ENCODE measurements at regions not wholly inside any gene's neighbourhood (a gene's known extent, or its start where the extent isn't known, plus 50 kb on each side); places are given as distances from the start of the nearest gene placed in this dataset.

DNA sequence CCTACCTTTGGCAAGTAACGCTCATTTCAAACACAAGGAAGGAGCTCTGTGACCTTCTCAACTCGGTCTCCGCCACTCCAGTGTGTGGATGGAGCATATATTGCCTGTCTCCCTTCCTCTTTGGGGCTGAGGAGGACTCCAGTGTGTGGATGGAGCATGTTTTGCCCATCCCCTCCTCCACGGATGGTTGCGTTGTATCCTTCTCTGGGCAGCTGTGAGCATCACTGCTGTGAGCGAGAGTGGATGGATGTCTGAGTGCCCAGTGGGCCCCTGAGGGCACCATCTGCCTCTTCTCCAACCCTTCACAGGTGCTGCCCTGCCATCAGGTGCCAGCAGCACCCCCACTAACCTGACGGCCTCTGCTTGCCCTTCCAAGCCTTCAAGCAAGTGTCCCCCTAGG lies 186.2 kb downstream of the TEX29 start:
- intact Hi-C loops (cut with micrococcal nuclease): no loop called here
- Mint-ChIP-seq H3K4me3 (no peak overlapping the region), H3K27me3 (peaks cover 0 to 34% (median 25%) of the 10 kb centered on the region in 5 donors), H3K27ac (no peak overlapping the region), H3K36me3 (peaks cover 0 to 5% (median 0%) of the 10 kb centered on the region in 5 donors), H3K9me3 (peaks cover 0 to 10% (median 7%) of the 10 kb centered on the region in 11 donors), H3K4me1 (peaks cover 0 to 5% (median 0%) of the 10 kb centered on the region in 7 donors)
- no peak for ATAC-seq
- DNase-seq: no peak
- ChIA-PET CTCF (no interaction called here), POLR2A (no interaction called here)
- Histone ChIP-seq H3K4me1 (ENCODE audit: control insufficient read depth in 2 of 2, insufficient read depth in 2 of 2, low read length in 2 of 2) (no peaks in the 10 kb centered on the region), H3K36me3 (ENCODE audit: control insufficient read depth in 2 of 3, insufficient read depth in 3 of 3, low read length in 3 of 3) (no peaks in the 10 kb centered on the region), H3K9me3 (ENCODE audit: control insufficient read depth in 2 of 3, low read length in 3 of 3) (no peaks in the 10 kb centered on the region), H3K27me3 (ENCODE audit: control insufficient read depth in 2 of 2, insufficient read depth in 2 of 2, low read length in 2 of 2) (no peaks in the 10 kb centered on the region), H3K4me3 (ENCODE audit: low read length) (no peak overlapping the region), H3K27ac (ENCODE audit: low read depth, low read length) (no peak overlapping the region)

DNA sequence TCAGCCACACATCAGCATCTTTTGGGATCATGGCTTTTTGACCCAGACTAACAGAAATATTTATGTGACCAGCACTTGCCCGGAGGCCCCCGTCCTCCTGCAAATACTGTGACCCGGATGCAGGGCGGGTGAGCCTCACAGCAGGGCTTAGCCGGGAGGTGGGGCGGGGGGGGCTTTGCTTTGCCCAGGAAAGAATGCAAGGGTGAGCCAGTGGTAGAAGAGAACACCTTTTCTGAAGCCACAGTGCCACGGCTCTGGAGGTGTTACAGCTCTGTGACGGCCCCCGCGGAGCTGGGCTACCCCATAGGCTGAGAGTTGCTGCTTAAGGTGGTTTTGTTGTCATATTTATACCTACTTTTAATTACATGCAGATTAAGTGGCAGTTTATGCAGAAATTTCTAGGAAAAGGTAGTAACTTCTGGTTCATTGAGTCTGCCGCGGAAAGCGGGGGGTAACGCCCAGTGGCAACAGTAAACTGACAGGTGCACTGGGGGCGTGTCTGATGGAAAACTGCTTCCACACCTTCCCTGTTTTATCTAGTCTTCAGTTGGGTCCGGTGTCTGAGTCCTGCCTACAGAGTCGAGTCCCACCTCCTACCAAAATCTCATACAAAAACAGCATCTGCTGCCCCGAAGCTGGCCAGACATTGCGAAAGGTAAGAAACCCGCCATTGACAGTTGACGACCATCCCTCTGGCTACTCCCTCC lies 187.9 kb downstream of the TEX29 start:
- CTCF ChIA-PET: no interaction called here
- H3K4me1 Mint-ChIP-seq: peaks cover 0 to 5% (median 0%) of the 10 kb centered on the region in 7 donors
- H3K27me3 Mint-ChIP-seq: peaks cover 0 to 30% (median 13%) of the 10 kb centered on the region in 5 donors
- intact Hi-C loops (cut with micrococcal nuclease): no loop called here
- H3K36me3 Mint-ChIP-seq: no peaks in the 10 kb centered on the region
- no peak overlapping the region for H3K27ac Mint-ChIP-seq
- H3K4me3 Mint-ChIP-seq: no peak overlapping the region
- no peak for DNase-seq
- Histone ChIP-seq H3K27me3 (ENCODE audit: control insufficient read depth in 2 of 2, insufficient read depth in 2 of 2, low read length in 2 of 2) (no peaks in the 10 kb centered on the region), H3K4me3 (ENCODE audit: low read length) (no peak overlapping the region), H3K4me1 (ENCODE audit: control insufficient read depth in 2 of 2, insufficient read depth in 2 of 2, low read length in 2 of 2) (no peaks in the 10 kb centered on the region), H3K27ac (ENCODE audit: low read depth, low read length) (no peak overlapping the region), H3K9me3 (ENCODE audit: control insufficient read depth in 2 of 3, low read length in 3 of 3) (no peaks in the 10 kb centered on the region), H3K36me3 (ENCODE audit: control insufficient read depth in 2 of 3, insufficient read depth in 3 of 3, low read length in 3 of 3) (no peaks in the 10 kb centered on the region)
- H3K9me3 Mint-ChIP-seq: peaks cover 0 to 2% (median 0%) of the 10 kb centered on the region in 11 donors
- ATAC-seq: no peak
- POLR2A ChIA-PET: no interaction called here

DNA sequence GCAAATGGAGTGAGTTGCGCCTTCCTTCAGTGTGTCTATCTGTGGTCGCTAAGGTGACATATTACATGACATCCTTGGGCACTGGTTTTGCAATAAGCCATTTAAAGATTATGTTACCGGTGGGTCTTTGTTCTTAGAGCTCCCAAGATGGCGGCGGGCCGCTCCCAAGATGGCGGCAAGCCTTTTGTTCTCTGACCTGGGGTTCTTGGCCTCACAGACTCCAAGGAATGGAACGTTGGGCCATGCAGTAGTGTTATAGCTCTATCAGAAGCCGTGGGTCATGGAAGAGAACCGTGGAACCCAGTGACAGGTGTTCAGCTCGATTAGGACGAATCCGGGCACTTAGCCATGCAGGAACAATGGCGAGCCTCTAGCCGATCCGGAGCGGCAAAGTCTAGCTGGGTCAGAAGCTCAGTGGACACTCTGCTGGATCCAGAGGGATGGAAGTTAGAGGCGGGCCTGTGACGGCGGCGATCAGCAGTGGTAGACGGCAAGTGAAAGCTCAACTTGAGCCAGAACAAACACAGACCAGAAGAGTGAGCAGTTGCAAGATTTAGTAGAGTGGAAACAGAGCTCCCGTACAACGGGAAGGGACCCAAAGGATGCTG lies 188.6 kb downstream of the TEX29 start:
- H3K27ac Mint-ChIP-seq: no peak overlapping the region
- H3K4me3 Mint-ChIP-seq: no peak overlapping the region
- Histone ChIP-seq H3K4me1 (ENCODE audit: control insufficient read depth in 2 of 2, insufficient read depth in 2 of 2, low read length in 2 of 2) (no peaks in the 10 kb centered on the region), H3K9me3 (ENCODE audit: control insufficient read depth in 2 of 3, low read length in 3 of 3) (no peaks in the 10 kb centered on the region), H3K36me3 (ENCODE audit: control insufficient read depth in 2 of 3, insufficient read depth in 3 of 3, low read length in 3 of 3) (no peaks in the 10 kb centered on the region), H3K4me3 (ENCODE audit: low read length) (no peak overlapping the region), H3K27ac (ENCODE audit: low read depth, low read length) (no peak overlapping the region), H3K27me3 (ENCODE audit: control insufficient read depth in 2 of 2, insufficient read depth in 2 of 2, low read length in 2 of 2) (no peaks in the 10 kb centered on the region)
- CTCF ChIA-PET: no interaction called here
- no peak for ATAC-seq
- intact Hi-C loops (cut with micrococcal nuclease): no loop called here
- H3K36me3 Mint-ChIP-seq: no peaks in the 10 kb centered on the region
- peaks cover 0 to 1% (median 0%) of the 10 kb centered on the region in 11 donors for H3K9me3 Mint-ChIP-seq
- H3K27me3 Mint-ChIP-seq: peaks cover 0 to 25% (median 6%) of the 10 kb centered on the region in 5 donors
- POLR2A ChIA-PET: no interaction called here
- H3K4me1 Mint-ChIP-seq: peaks cover 0 to 5% (median 0%) of the 10 kb centered on the region in 7 donors
- DNase-seq: no peak

- H3K4me1 ChIP-seq (ENCODE audit: control insufficient read depth in 2 of 2, insufficient read depth in 2 of 2, low read length in 2 of 2): no peaks in the 10 kb centered on the region
- no peaks in the 10 kb centered on the region for H3K27me3 ChIP-seq (ENCODE audit: control insufficient read depth in 2 of 2, insufficient read depth in 2 of 2, low read length in 2 of 2)
- intact Hi-C loops (cut with micrococcal nuclease): no loop called here
- H3K9me3 Mint-ChIP-seq: no peaks in the 10 kb centered on the region
- ATAC-seq: no peak
- H3K36me3 ChIP-seq (ENCODE audit: control insufficient read depth in 2 of 3, insufficient read depth in 3 of 3, low read length in 3 of 3): no peaks in the 10 kb centered on the region
- H3K4me3 Mint-ChIP-seq: no peak overlapping the region
- no peak overlapping the region for H3K27ac ChIP-seq (ENCODE audit: low read depth, low read length)
- ChIA-PET CTCF (no interaction called here), POLR2A (no interaction called here)
- H3K9me3 ChIP-seq (ENCODE audit: control insufficient read depth in 2 of 3, low read length in 3 of 3): no peaks in the 10 kb centered on the region
- no peak for DNase-seq
- peaks cover 0 to 17% (median 7%) of the 10 kb centered on the region in 5 donors for H3K27me3 Mint-ChIP-seq
- peaks cover 0 to 2% (median 0%) of the 10 kb centered on the region in 7 donors for H3K4me1 Mint-ChIP-seq
- no peaks in the 10 kb centered on the region for H3K36me3 Mint-ChIP-seq
- no peak overlapping the region for H3K4me3 ChIP-seq (ENCODE audit: low read length)
- no peak overlapping the region for H3K27ac Mint-ChIP-seq
Measured at GRCh38 chr13:111510502-111511218, 190.2 kb downstream of the TEX29 start.

DNA sequence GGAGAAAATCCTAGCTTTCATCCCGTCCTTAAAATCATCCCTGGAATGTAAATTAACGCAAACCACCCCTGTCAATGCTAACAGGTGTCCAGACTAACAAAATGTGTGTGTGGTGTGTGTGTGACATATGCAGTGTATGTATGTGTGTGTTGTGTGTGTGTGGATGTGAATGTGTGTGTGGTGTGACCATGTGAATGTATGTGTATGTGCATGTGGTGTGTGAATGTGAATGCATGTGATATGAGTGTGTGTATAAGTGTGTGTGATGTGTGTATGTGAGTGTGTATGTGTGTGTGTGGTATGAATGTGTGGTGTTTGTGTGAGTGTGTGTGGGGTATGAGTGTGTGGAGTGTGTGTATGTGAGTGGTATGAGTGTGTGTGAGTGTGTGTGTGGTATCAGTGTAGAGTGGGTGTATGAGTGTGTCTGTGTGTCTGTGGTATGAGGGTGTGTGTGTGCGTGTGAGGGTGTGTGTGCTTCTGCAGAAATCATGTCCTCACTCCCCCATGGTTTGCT lies 190.8 kb downstream of the TEX29 start:
- ChIA-PET POLR2A (no interaction called here), CTCF (no interaction called here)
- no peaks in the 10 kb centered on the region for H3K36me3 Mint-ChIP-seq
- Histone ChIP-seq H3K9me3 (ENCODE audit: control insufficient read depth in 2 of 3, low read length in 3 of 3) (no peaks in the 10 kb centered on the region), H3K4me3 (ENCODE audit: low read length) (no peak overlapping the region), H3K36me3 (ENCODE audit: control insufficient read depth in 2 of 3, insufficient read depth in 3 of 3, low read length in 3 of 3) (no peaks in the 10 kb centered on the region), H3K27me3 (ENCODE audit: control insufficient read depth in 2 of 2, insufficient read depth in 2 of 2, low read length in 2 of 2) (no peaks in the 10 kb centered on the region), H3K27ac (ENCODE audit: low read depth, low read length) (no peak overlapping the region), H3K4me1 (ENCODE audit: control insufficient read depth in 2 of 2, insufficient read depth in 2 of 2, low read length in 2 of 2) (no peaks in the 10 kb centered on the region)
- intact Hi-C loops (cut with micrococcal nuclease): no loop called here
- ATAC-seq (peak; percentile 21), DNase-seq (no peak)
- H3K4me1 Mint-ChIP-seq: peaks cover 0 to 2% (median 0%) of the 10 kb centered on the region in 7 donors
- no peak overlapping the region for H3K27ac Mint-ChIP-seq
- H3K4me3 Mint-ChIP-seq: no peak overlapping the region
- H3K9me3 Mint-ChIP-seq: no peaks in the 10 kb centered on the region
- peaks cover 0 to 17% (median 7%) of the 10 kb centered on the region in 5 donors for H3K27me3 Mint-ChIP-seq

GRCh38 chr13:111511805-111512504 lies 191.5 kb downstream of the TEX29 start:
- Mint-ChIP-seq H3K27ac (no peak overlapping the region), H3K27me3 (peaks cover 0 to 13% (median 7%) of the 10 kb centered on the region in 5 donors), H3K36me3 (no peaks in the 10 kb centered on the region), H3K4me1 (peaks cover 0 to 2% (median 0%) of the 10 kb centered on the region in 7 donors), H3K9me3 (peaks cover 0 to 1% (median 0%) of the 10 kb centered on the region in 11 donors), H3K4me3 (no peak overlapping the region)
- ChIA-PET CTCF (no interaction called here), POLR2A (no interaction called here)
- DNase-seq (no peak), ATAC-seq (peak; percentile 6)
- no peak overlapping the region for H3K27ac ChIP-seq (ENCODE audit: low read depth, low read length)
- no peaks in the 10 kb centered on the region for H3K27me3 ChIP-seq (ENCODE audit: control insufficient read depth in 2 of 2, insufficient read depth in 2 of 2, low read length in 2 of 2)
- no peaks in the 10 kb centered on the region for H3K36me3 ChIP-seq (ENCODE audit: control insufficient read depth in 2 of 3, insufficient read depth in 3 of 3, low read length in 3 of 3)
- no peaks in the 10 kb centered on the region for H3K9me3 ChIP-seq (ENCODE audit: control insufficient read depth in 2 of 3, low read length in 3 of 3)
- H3K4me3 ChIP-seq (ENCODE audit: low read length): no peak overlapping the region
- intact Hi-C loops (cut with micrococcal nuclease): no loop called here
- H3K4me1 ChIP-seq (ENCODE audit: control insufficient read depth in 2 of 2, insufficient read depth in 2 of 2, low read length in 2 of 2): no peaks in the 10 kb centered on the region
